Vagina (tissue), 2 donors: ENCODE measurements at regions not wholly inside any gene's neighbourhood (a gene's known extent, or its start where the extent isn't known, plus 50 kb on each side); places are given as distances from the start of the nearest gene placed in this dataset.

Experiments
- DNase-seq, 2 donors: peaks; one replicate each; pipeline ENCODE4 v3.0.0-alpha.2; 2017; ENCODE audit errors: extremely low spot score in 2 of 2
- H3K27ac ChIP-seq: fragments of 200-600 bp; sonication (generic); one replicate; pipeline ENCODE4 v1.5.1; 2019
- H3K27me3 ChIP-seq: fragments of 200-600 bp; sonication (generic); one replicate; pipeline ENCODE4 v1.5.1; 2019
- H3K36me3 ChIP-seq, 2 donors: fragments of 200-600 bp; sonication (generic); one replicate each; pipeline ENCODE4 v1.5.1; 2017 to 2019
- H3K4me1 ChIP-seq: fragments of 200-600 bp; sonication (generic); one replicate; pipeline ENCODE4 v1.5.1; 2019
- H3K4me3 ChIP-seq, 2 donors: fragments of 200-600 bp; sonication (generic); 1 replicate in 1 of 2; 2 replicates in 1 of 2; pipeline ENCODE4 v1.5.1; 2016 to 2019
- H3K9me3 ChIP-seq: fragments of 200-600 bp; sonication (generic); one replicate; pipeline ENCODE4 v1.5.1; 2019
- CTCF ChIP-seq, 3 experiments: fragments of 450-650 bp in 2 of 3; fragments of 200-600 bp in 1 of 3; sonication (generic) in 1 of 3; IDR thresholded peaks; one replicate each; pipeline ENCODE4 v1.5.1; 2017 to 2019; ENCODE audit warnings: antibody characterized with exemption in 3 of 3, mild to moderate bottlenecking in 2 of 3, moderate library complexity in 2 of 3
- POLR2A ChIP-seq, 2 donors: fragments of 450-650 bp; IDR thresholded peaks; one replicate each; pipeline ENCODE4 v1.6.1; 2017; ENCODE audit warnings: antibody characterized with exemption in 2 of 2, mild to moderate bottlenecking in 2 of 2, moderate library complexity in 2 of 2
- POLR2AphosphoS5 ChIP-seq, 2 donors: sonication (generic); formaldehyde crosslinking; IDR thresholded peaks; one replicate each; pipeline ENCODE4 v1.9.0; 2017; ENCODE audit warnings: antibody characterized with exemption in 2 of 2, mild to moderate bottlenecking in 2 of 2, low read depth in 1 of 2; ENCODE audit not compliant: insufficient read depth in 1 of 2
- intact Hi-C: fragments of 100-400 bp; cut with DNase I; formaldehyde crosslinking; loops from one replicate; pipeline ENCODE4 v1.15.1; 2023

GRCh38 chr12:130009961-130010360, 106.1 kb upstream of the TMEM132D start:
- Histone ChIP-seq H3K27ac (no peak overlapping the region), H3K4me1 (no peaks in the 10 kb centered on the region), H3K36me3 (no peaks in the 10 kb centered on the region), H3K4me3 (no peak overlapping the region), H3K27me3 (no peaks in the 10 kb centered on the region), H3K9me3 (no peaks in the 10 kb centered on the region)
- intact Hi-C loops: no loop called here
- DNase-seq: no peak
- no peak for TF ChIP-seq POLR2A (IDR thresholded peaks at IDR 0.05)
- no peak for TF ChIP-seq CTCF (IDR thresholded peaks at IDR 0.05)
- no peak for TF ChIP-seq POLR2AphosphoS5 (IDR thresholded peaks at IDR 0.05; ENCODE audit: insufficient read depth in 1 of 2, low read depth in 1 of 2)

GRCh38 chr12:130011611-130012385, 108.0 kb upstream of the TMEM132D start:
- Histone ChIP-seq H3K36me3 (no peaks in the 10 kb centered on the region), H3K4me3 (no peak overlapping the region), H3K27ac (no peak overlapping the region), H3K4me1 (no peaks in the 10 kb centered on the region), H3K9me3 (no peaks in the 10 kb centered on the region), H3K27me3 (no peaks in the 10 kb centered on the region)
- DNase-seq: no peak
- intact Hi-C loops: no loop called here
- TF ChIP-seq POLR2A (IDR thresholded peaks at IDR 0.05): no peak
- TF ChIP-seq CTCF (IDR thresholded peaks at IDR 0.05): no peak
- TF ChIP-seq POLR2AphosphoS5 (IDR thresholded peaks at IDR 0.05; ENCODE audit: insufficient read depth in 1 of 2, low read depth in 1 of 2): no peak

- H3K4me1 ChIP-seq: no peaks in the 10 kb centered on the region
- no peak overlapping the region for H3K4me3 ChIP-seq
- no peak overlapping the region for H3K27ac ChIP-seq
- H3K27me3 ChIP-seq: no peaks in the 10 kb centered on the region
- TF ChIP-seq POLR2AphosphoS5 (IDR thresholded peaks at IDR 0.05; ENCODE audit: insufficient read depth in 1 of 2, low read depth in 1 of 2) (no peak), CTCF (IDR thresholded peaks at IDR 0.05) (peak in 2 of 3 experiments; percentile 21 to 27), POLR2A (IDR thresholded peaks at IDR 0.05) (no peak)
- no peak for DNase-seq
- intact Hi-C loops: no loop called here
- no peaks in the 10 kb centered on the region for H3K9me3 ChIP-seq
- H3K36me3 ChIP-seq: no peaks in the 10 kb centered on the region
Observed at GRCh38 chr12:130013771-130014484, 110.1 kb upstream of the TMEM132D start.

GRCh38 chr12:130014485-130014807, 110.6 kb upstream of the TMEM132D start:
- TF ChIP-seq POLR2AphosphoS5 (IDR thresholded peaks at IDR 0.05; ENCODE audit: insufficient read depth in 1 of 2, low read depth in 1 of 2) (no peak), CTCF (IDR thresholded peaks at IDR 0.05) (no peak), POLR2A (IDR thresholded peaks at IDR 0.05) (no peak)
- Histone ChIP-seq H3K4me3 (no peak overlapping the region), H3K27ac (no peak overlapping the region), H3K27me3 (no peaks in the 10 kb centered on the region), H3K9me3 (no peaks in the 10 kb centered on the region), H3K36me3 (no peaks in the 10 kb centered on the region), H3K4me1 (no peaks in the 10 kb centered on the region)
- no peak for DNase-seq
- intact Hi-C loops: no loop called here

GRCh38 chr12:130016194-130016593, 112.4 kb upstream of the TMEM132D start:
- Histone ChIP-seq H3K27me3 (no peaks in the 10 kb centered on the region), H3K9me3 (no peaks in the 10 kb centered on the region), H3K4me3 (no peak overlapping the region), H3K36me3 (no peaks in the 10 kb centered on the region), H3K27ac (no peak overlapping the region), H3K4me1 (no peaks in the 10 kb centered on the region)
- no peak for DNase-seq
- intact Hi-C loops: no loop called here
- TF ChIP-seq CTCF (IDR thresholded peaks at IDR 0.05): no peak
